Esophagus (tissue), 2 donors: ENCODE measurements at regions not wholly inside any gene's neighbourhood (a gene's known extent, or its start where the extent isn't known, plus 50 kb on each side); places are given as distances from the start of the nearest gene placed in this dataset.

Experiments
- H3K27ac ChIP-seq, 2 donors: one replicate each; pipeline ENCODE4 v1.5.1; 2013; ENCODE audit warnings: low read depth in 2 of 2, mild to moderate bottlenecking in 2 of 2, inconsistent platforms in 1 of 2, low read length in 1 of 2, moderate library complexity in 1 of 2
- H3K27me3 ChIP-seq, 2 donors: one replicate each; pipeline ENCODE4 v1.6.1; 2013; ENCODE audit warnings: low read length in 2 of 2, control low read depth in 1 of 2, mild to moderate bottlenecking in 1 of 2; ENCODE audit not compliant: insufficient read depth in 2 of 2, control insufficient read depth in 1 of 2
- H3K36me3 ChIP-seq, 2 donors: one replicate each; pipeline ENCODE4 v1.6.1; 2013; ENCODE audit warnings: low read length in 1 of 2; ENCODE audit not compliant: control insufficient read depth in 2 of 2, insufficient read depth in 2 of 2
- H3K4me1 ChIP-seq, 2 donors: one replicate each; pipeline ENCODE4 v1.6.1; 2013; ENCODE audit warnings: low read length in 1 of 2; ENCODE audit not compliant: control insufficient read depth in 2 of 2, insufficient read depth in 2 of 2
- H3K4me3 ChIP-seq, 2 donors: one replicate each; pipeline ENCODE4 v1.5.1; 2013; ENCODE audit warnings: low read length in 2 of 2, mild to moderate bottlenecking in 2 of 2, low read depth in 1 of 2, moderate library complexity in 1 of 2
- H3K9me3 ChIP-seq, 2 donors: one replicate each; pipeline ENCODE4 v1.6.1; 2013; ENCODE audit warnings: mild to moderate bottlenecking in 2 of 2, low read depth in 1 of 2, low read length in 1 of 2, moderate library complexity in 1 of 2; ENCODE audit not compliant: control insufficient read depth in 2 of 2, insufficient read depth in 1 of 2
- WGBS, 2 donors: extraction: QIAGEN DNeasy Blood & Tissue Kit; methylation state at CpG; one replicate each; pipeline ENCODE4 v1.1.7; 2013; 5-methylcytosine and 5-hydroxymethylcytosine counted together
- donor health status: healthy with polysubstance abuse.
- donor health status: Bipolar disorder and iron deficiency.

DNA sequence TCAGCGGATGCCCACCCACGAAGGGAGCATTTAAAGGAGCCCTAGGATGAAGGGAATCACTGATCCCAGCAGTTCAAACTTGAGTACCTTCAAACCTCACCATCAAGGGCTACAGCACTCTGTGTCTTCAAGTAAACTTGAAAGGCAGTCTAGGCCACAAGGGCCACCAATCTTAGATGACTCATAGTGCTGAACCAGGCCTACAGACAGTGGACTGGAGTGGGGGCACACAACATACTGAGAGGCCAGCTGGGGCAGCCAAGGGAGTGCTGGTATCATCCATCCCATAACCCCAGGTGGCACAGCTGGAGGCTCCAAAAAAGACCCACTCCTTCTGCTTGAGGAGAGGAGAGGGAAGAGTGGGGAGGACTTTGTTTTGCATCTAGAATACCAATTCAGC lies 345.4 kb downstream of the DUSP10 start:
- peaks cover 0 to 2% of the 10 kb centered on the region in 2 donors for H3K4me1 ChIP-seq
- 83 to 98% methylated on average over 2 of the region's 2 CpGs for WGBS, 2 donors
- no peak overlapping the region for H3K27ac ChIP-seq
- H3K27me3 ChIP-seq = no peaks in the 10 kb centered on the region
- H3K9me3 ChIP-seq = no peaks in the 10 kb centered on the region
- no peaks in the 10 kb centered on the region for H3K36me3 ChIP-seq
- H3K4me3 ChIP-seq = no peak overlapping the region

DNA sequence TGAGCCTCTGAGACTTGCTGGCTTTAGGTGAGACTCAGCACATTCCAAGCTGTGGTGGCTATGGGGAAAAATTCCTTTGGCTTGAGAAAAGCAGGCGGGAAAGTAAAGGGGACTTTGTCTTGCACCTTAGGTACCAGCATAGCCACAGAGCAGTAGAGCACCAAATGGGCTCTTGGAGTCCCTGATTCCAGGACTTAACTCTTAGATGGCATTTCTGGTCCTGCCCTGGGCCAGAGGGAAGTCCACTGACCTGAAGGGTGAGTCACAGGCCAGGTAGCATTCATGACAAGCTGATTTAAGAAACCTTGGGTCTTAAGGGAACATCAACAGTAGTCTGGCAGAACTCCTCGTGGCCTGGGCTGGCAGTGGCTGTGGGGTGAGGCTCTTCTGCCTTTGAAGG lies 344.7 kb downstream of the DUSP10 start:
- Histone ChIP-seq H3K27me3 (no peaks in the 10 kb centered on the region), H3K36me3 (no peaks in the 10 kb centered on the region), H3K4me1 (peaks cover 0 to 2% of the 10 kb centered on the region in 2 donors), H3K9me3 (no peaks in the 10 kb centered on the region), H3K27ac (no peak overlapping the region), H3K4me3 (no peak overlapping the region)
- WGBS, 2 donors = 68 to 72% methylated on average over 2 of the region's 2 CpGs

DNA sequence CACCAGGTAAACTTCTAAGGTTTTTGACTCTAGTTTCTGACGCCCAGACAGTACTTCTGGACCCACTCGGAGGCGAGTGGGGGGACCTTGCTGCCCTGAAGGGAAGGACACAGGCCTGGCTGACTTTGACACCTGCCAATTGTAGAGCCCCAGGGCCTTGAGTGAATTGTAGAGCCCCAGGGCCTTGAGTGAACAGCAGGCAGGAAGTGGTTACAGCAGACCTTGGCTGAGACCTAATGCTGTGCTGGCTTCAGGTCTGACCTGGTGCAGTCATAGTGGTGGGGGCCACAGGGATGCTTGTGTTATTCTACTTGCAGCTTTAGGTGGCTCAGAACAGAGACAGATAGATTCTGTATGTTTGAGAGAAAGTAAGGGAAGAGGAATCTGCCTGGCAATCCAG lies 344.3 kb downstream of the DUSP10 start:
- Histone ChIP-seq H3K4me1 (peaks cover 0 to 2% of the 10 kb centered on the region in 2 donors), H3K9me3 (no peaks in the 10 kb centered on the region), H3K27me3 (no peaks in the 10 kb centered on the region), H3K4me3 (no peak overlapping the region), H3K36me3 (no peaks in the 10 kb centered on the region), H3K27ac (no peak overlapping the region)
- 84 to 88% methylated on average over 3 of the region's 3 CpGs for WGBS, 2 donors

DNA sequence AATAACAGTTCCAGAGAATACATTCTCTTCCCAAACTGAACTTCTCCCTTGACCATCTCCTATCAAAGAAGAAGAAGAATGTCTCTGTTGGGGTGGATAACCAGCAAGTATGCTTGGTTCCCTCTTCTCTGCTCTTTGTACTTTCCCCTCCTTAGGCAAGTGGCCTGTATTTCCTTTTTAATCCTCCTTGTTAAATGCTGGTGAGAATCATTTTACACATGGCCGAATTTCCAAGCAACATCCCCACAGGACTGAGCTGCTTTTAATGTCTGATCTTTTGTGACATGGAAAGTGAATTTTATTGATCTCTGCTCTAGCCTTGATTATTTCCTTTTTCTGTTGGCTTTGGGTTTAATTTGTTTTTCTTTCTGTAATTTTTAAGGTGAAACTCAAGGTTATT lies 336.7 kb downstream of the DUSP10 start:
- Histone ChIP-seq H3K27me3 (no peaks in the 10 kb centered on the region), H3K4me3 (no peak overlapping the region), H3K27ac (no peak overlapping the region), H3K36me3 (no peaks in the 10 kb centered on the region), H3K9me3 (no peaks in the 10 kb centered on the region), H3K4me1 (no peaks in the 10 kb centered on the region)
- 73 to 80% methylated on average over 1 of the region's 1 CpG for WGBS, 2 donors

DNA sequence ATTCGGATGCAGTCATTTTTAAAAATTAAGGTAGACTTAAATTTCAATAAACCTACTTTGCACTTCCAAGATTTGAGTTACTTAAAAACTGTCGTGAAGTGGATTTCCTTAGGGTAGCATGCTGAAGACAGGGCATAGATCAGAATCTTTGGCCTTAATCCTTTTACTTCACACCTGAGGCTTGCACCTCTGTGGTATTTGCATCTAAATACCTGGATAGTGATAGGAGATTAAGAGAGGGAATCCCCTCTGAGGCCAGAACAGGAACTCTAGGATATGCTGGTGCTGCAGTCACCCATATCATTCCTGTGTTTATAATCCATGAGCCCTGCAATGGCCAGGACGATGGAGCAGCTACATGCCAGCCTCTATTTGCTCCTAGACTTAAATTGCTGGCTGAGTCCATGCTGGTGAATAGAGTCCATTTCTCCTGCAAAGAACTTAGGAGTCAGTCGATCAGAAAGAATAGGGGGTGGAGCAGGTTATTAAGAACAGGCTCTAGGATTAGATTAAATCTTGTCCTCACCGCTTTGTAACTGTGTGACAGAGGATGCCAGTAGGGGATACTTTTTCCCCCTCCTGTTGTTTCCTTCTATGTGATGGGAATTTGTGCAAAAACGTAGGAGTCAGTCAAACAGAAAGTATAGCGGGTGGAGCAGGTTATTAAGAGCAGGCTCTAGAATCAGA lies 333.6 kb downstream of the DUSP10 start:
- Histone ChIP-seq H3K9me3 (no peaks in the 10 kb centered on the region), H3K27me3 (no peaks in the 10 kb centered on the region), H3K4me3 (no peak overlapping the region), H3K4me1 (no peaks in the 10 kb centered on the region), H3K36me3 (no peaks in the 10 kb centered on the region), H3K27ac (no peak overlapping the region)
- 57 to 59% methylated on average over 7 of the region's 7 CpGs for WGBS, 2 donors

DNA sequence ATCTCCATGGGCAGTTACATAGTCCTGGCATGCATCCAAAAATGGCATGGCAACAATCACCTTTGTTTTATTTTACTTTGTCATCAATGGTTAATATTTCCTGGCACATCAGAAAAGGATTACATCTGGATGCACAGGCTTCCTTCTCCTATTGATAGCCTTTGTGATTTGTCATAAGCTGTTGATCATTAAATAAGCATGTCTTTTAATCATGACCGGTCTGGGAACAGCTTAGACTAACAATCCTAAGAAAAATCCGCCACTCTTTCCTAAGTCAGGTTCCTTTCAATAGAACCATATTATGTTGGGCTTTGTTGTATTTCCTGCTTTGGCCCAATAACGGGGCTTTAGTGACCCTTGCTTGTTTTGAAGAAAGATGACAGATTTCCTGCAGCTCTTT lies 330.6 kb downstream of the DUSP10 start:
- Histone ChIP-seq H3K36me3 (no peaks in the 10 kb centered on the region), H3K27me3 (no peaks in the 10 kb centered on the region), H3K9me3 (no peaks in the 10 kb centered on the region), H3K4me3 (no peak overlapping the region), H3K4me1 (no peaks in the 10 kb centered on the region), H3K27ac (no peak overlapping the region)
- 54 to 60% methylated on average over 3 of the region's 3 CpGs for WGBS, 2 donors

DNA sequence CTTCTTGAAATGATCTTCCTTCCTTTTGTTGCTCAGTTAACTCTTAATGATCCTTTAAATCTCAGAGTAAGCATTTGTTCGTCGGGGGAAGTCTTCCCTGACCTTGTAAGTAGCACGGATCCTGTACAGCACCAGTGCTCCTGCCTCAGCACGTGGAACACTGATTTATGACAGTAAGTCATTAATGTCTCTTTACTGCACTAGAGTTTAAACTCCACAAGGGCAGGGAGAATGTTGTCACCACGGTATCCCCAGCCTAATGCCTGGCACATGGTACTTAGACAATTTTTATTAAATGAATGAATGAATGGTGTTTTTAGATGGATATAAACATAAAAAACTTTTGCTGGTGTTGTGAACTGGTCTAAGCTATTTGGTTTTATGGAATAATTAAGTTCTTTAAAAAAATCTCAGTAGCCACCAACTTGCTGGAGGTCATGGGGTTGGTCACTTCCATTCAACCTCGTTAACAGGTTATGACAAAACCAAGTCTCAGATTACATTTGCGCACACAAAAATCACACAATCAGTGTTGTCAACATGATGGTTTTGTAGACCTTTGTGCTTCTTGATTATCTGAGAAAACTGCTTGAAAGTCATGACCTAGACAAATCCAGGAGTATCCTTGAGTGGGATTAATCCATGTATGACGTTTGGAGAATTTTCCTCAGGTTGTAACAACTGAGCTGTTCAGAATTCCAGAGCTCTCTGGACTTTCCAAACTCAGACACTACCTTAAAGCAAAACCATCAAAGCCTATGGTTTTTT lies 326.9 kb downstream of the DUSP10 start:
- Histone ChIP-seq H3K27ac (no peak overlapping the region), H3K36me3 (no peaks in the 10 kb centered on the region), H3K27me3 (no peaks in the 10 kb centered on the region), H3K9me3 (no peaks in the 10 kb centered on the region), H3K4me3 (no peak overlapping the region), H3K4me1 (peaks cover 0 to 4% of the 10 kb centered on the region in 2 donors)
- 75 to 78% methylated on average over 8 of the region's 8 CpGs for WGBS, 2 donors

DNA sequence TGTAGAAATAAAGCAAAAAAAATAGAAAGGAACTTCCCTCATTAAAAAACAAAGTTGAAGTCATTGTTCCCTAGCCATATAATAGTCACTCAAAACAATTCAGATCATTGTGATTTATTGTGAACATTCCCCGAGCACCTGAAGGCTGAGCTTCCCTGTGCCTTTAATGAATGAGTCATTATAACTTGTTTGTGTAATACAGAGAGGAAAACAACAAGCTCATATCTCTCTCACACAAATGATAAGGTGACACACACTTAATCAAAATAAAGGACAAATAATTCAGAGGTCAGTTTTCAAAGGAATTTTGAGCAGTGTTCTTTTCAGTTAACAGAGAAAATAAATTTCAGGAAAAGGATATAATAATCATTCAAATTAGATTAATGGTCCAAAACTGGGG lies 326.2 kb downstream of the DUSP10 start:
- WGBS, 2 donors = 25 to 43% methylated on average over 1 of the region's 1 CpG
- Histone ChIP-seq H3K36me3 (no peaks in the 10 kb centered on the region), H3K27ac (no peak overlapping the region), H3K4me3 (no peak overlapping the region), H3K4me1 (peaks cover 0 to 4% of the 10 kb centered on the region in 2 donors), H3K27me3 (no peaks in the 10 kb centered on the region), H3K9me3 (no peaks in the 10 kb centered on the region)

DNA sequence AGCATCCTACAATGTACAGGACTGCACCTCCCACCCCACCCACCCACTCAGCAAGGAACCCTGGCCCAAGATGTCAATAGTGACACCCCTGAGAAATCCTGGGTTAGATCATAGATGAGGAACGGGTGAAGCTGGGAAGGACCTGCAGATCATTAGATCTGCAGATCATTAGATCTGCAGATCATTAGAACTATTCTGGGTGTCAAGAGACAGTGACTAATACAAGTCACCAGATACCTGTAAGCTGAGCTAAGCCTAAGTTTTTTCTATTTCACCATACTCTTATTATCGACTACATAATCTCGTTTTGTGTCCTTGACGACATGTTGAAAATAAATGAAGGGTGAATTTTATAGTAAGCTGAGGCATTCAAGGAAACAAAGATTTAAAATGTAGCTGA lies 325.7 kb downstream of the DUSP10 start:
- Histone ChIP-seq H3K9me3 (no peaks in the 10 kb centered on the region), H3K27me3 (no peaks in the 10 kb centered on the region), H3K27ac (no peak overlapping the region), H3K36me3 (no peaks in the 10 kb centered on the region), H3K4me1 (peaks cover 0 to 4% of the 10 kb centered on the region in 2 donors), H3K4me3 (no peak overlapping the region)
- WGBS, 2 donors = 67 to 78% methylated on average over 4 of the region's 4 CpGs

DNA sequence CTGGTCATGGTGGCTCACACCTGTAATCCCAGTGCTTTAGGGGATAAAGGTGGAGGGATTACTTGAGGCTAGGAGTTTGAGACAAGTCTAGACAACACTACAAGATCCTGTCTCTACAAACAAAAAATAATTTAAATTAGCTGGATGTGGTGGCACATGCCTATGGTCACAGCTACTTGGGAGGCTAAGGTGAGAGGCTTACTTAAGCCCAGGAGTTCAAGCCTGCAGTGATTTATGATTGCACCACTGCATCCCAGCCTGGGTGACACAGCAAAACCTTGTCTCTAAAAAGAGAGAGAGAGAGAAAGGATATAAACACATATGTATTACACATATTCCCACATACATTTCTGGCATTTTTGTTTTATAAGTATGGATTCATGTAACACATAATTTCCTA lies 325.2 kb downstream of the DUSP10 start:
- no peak overlapping the region for H3K27ac ChIP-seq
- H3K4me3 ChIP-seq = no peak overlapping the region
- no peaks in the 10 kb centered on the region for H3K27me3 ChIP-seq
- H3K9me3 ChIP-seq = no peaks in the 10 kb centered on the region
- H3K36me3 ChIP-seq = no peaks in the 10 kb centered on the region
- H3K4me1 ChIP-seq = peaks cover 0 to 4% of the 10 kb centered on the region in 2 donors
